SIG-M5 treated with dmso at 0.1 percent for 504 hours (cell line): ENCODE measurements at regions not wholly inside any gene's neighbourhood (a gene's known extent, or its start where the extent isn't known, plus 50 kb on each side); places are given as distances from the start of the nearest gene placed in this dataset.
"Not testable (repeated sequence)": the region's sequence is repeated elsewhere in the genome, so short reads cannot be mapped to it uniquely, and the experiment has no call there.

Experiments used
- DNase-seq: peaks from one replicate; lab custom pipeline; 2025; ENCODE audit not compliant: unreplicated experiment; lab: John Stamatoyannopoulos, UW

- DNase-seq = no peak
Measured at GRCh38 chrX:65828599-65828998, 161.1 kb downstream of the MSN start.

- DNase-seq = not testable (repeated sequence)
Measured at GRCh38 chrX:65825226-65825625, 157.8 kb downstream of the MSN start.

- no peak for DNase-seq
Measured at GRCh38 chrX:65821721-65822496, 154.5 kb downstream of the MSN start.

GRCh38 chrX:65819983-65820382 lies 152.5 kb downstream of the MSN start:
- DNase-seq = not testable (repeated sequence)

GRCh38 chrX:65813245-65813644 lies 145.8 kb downstream of the MSN start:
- no peak for DNase-seq

GRCh38 chrX:65811558-65812228 lies 144.2 kb downstream of the MSN start:
- no peak for DNase-seq
